ENCODE measurements at regions not wholly inside any gene's neighbourhood (a gene's known extent, or its start where the extent isn't known, plus 50 kb on each side); places are given as distances from the start of the nearest gene placed in this dataset.

- TF ChIP-seq EED (IDR thresholded peaks at IDR 0.05; ENCODE audit: low read depth) = no peak
- TF ChIP-seq CUX1 (IDR thresholded peaks at IDR 0.05; ENCODE audit: insufficient replicate concordance, low read depth, low read length) = no peak
Observed at GRCh38 chr1:219039017-219039681, 134.5 kb upstream of the LYPLAL1 start (continued).

GRCh38 chr1:219039682-219040154, 134.0 kb upstream of the LYPLAL1 start:
- FAIRE-seq (no peak), ATAC-seq (no peak), DNase-seq (ENCODE audit: low read depth, low spot score) (no peak)
- RAD21 ChIA-PET (ENCODE audit: unreplicated experiment) = no interaction called here
- Histone ChIP-seq H2AFZ (ENCODE audit: control insufficient read depth, low read depth, low read length) (no peak overlapping the region), H3K27me3 (replicated peaks in 1 of 2; ENCODE audit: control insufficient read depth in 2 of 2, insufficient read depth in 2 of 2, low read length in 1 of 2) (no peaks in the 10 kb centered on the region), H3K9ac (ENCODE audit: control insufficient read depth, insufficient read depth, low read length) (no peak overlapping the region), H4K20me1 (ENCODE audit: control insufficient read depth, insufficient read depth) (no peaks in the 10 kb centered on the region), H3K79me2 (ENCODE audit: control insufficient read depth, insufficient read depth, low read length) (no peaks in the 10 kb centered on the region), H3K27ac (ENCODE audit: control insufficient read depth, insufficient read depth) (no peak overlapping the region), H3K4me2 (ENCODE audit: control insufficient read depth, insufficient read depth) (no peak overlapping the region), H3K4me1 (ENCODE audit: control insufficient read depth, insufficient read depth, low read length) (no peaks in the 10 kb centered on the region), H3K9me3 (replicated peaks; ENCODE audit: control insufficient read depth, insufficient read depth, low read length) (no peaks in the 10 kb centered on the region), H3K4me3 (no peak overlapping the region), H3K36me3 (ENCODE audit: control insufficient read depth in 2 of 2, insufficient read depth in 2 of 2, low read length in 1 of 2) (no peaks in the 10 kb centered on the region)
- POLR2A ChIA-PET = no interaction called here
- in situ Hi-C loops (cut with MboI) (no loop called here), intact Hi-C loops (cut with micrococcal nuclease; ENCODE audit: unreplicated experiment) (no loop called here)
- BruUV-seq (replicated peaks) = no TSS peak
- CTCF ChIA-PET = no interaction called here
- SMC1A ChIA-PET (ENCODE audit: uncharacterized antibody, unreplicated experiment) = no interaction called here
- WGBS (ENCODE audit: insufficient coverage, insufficient replicate concordance, low lambda C conversion rate, missing lambda C conversion rate) = 25% methylated on average over 2 of the region's 2 CpGs
- TF ChIP-seq, protein P1, sequence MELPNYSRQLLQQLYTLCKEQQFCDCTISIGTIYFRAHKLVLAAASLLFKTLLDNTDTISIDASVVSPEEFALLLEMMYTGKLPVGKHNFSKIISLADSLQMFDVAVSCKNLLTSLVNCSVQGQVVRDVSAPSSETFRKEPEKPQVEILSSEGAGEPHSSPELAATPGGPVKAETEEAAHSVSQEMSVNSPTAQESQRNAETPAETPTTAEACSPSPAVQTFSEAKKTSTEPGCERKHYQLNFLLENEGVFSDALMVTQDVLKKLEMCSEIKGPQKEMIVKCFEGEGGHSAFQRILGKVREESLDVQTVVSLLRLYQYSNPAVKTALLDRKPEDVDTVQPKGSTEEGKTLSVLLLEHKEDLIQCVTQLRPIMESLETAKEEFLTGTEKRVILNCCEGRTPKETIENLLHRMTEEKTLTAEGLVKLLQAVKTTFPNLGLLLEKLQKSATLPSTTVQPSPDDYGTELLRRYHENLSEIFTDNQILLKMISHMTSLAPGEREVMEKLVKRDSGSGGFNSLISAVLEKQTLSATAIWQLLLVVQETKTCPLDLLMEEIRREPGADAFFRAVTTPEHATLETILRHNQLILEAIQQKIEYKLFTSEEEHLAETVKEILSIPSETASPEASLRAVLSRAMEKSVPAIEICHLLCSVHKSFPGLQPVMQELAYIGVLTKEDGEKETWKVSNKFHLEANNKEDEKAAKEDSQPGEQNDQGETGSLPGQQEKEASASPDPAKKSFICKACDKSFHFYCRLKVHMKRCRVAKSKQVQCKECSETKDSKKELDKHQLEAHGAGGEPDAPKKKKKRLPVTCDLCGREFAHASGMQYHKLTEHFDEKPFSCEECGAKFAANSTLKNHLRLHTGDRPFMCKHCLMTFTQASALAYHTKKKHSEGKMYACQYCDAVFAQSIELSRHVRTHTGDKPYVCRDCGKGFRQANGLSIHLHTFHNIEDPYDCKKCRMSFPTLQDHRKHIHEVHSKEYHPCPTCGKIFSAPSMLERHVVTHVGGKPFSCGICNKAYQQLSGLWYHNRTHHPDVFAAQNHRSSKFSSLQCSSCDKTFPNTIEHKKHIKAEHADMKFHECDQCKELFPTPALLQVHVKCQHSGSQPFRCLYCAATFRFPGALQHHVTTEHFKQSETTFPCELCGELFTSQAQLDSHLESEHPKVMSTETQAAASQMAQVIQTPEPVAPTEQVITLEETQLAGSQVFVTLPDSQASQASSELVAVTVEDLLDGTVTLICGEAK (IDR thresholded peaks at IDR 0.05; ENCODE audit: borderline replicate concordance) = no peak
- TF ChIP-seq SIN3A (IDR thresholded peaks at IDR 0.05; ENCODE audit: low read depth, low read length) (no peak), DPF2 (IDR thresholded peaks at IDR 0.05) (no peak), NFXL1 (IDR thresholded peaks at IDR 0.05; ENCODE audit: borderline replicate concordance) (no peak), ZNF384 (IDR thresholded peaks at IDR 0.05; ENCODE audit: borderline replicate concordance, low read depth, low read length) (no peak), FOS (IDR thresholded peaks at IDR 0.05; ENCODE audit: borderline replicate concordance, extremely low read depth, insufficient read length) (no peak)
- TF ChIP-seq, protein P2, sequence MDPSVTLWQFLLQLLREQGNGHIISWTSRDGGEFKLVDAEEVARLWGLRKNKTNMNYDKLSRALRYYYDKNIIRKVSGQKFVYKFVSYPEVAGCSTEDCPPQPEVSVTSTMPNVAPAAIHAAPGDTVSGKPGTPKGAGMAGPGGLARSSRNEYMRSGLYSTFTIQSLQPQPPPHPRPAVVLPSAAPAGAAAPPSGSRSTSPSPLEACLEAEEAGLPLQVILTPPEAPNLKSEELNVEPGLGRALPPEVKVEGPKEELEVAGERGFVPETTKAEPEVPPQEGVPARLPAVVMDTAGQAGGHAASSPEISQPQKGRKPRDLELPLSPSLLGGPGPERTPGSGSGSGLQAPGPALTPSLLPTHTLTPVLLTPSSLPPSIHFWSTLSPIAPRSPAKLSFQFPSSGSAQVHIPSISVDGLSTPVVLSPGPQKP (IDR thresholded peaks at IDR 0.05; ENCODE audit: low read depth, low read length) = no peak
- TF ChIP-seq, protein P3, sequence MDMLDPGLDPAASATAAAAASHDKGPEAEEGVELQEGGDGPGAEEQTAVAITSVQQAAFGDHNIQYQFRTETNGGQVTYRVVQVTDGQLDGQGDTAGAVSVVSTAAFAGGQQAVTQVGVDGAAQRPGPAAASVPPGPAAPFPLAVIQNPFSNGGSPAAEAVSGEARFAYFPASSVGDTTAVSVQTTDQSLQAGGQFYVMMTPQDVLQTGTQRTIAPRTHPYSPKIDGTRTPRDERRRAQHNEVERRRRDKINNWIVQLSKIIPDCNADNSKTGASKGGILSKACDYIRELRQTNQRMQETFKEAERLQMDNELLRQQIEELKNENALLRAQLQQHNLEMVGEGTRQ (IDR thresholded peaks at IDR 0.05; ENCODE audit: borderline replicate concordance, low read depth, low read length) = no peak

All from GM12878 (cell line).